Body of pancreas (tissue), 4 donors: ENCODE measurements at regions not wholly inside any gene's neighbourhood (a gene's known extent, or its start where the extent isn't known, plus 50 kb on each side); places are given as distances from the start of the nearest gene placed in this dataset.

ENCODE experiments used
- CTCF ChIP-seq, 7 experiments: fragments of 450-650 bp in 4 of 7; fragments of 200-600 bp in 3 of 7; sonication (generic) in 3 of 7; IDR thresholded peaks; one replicate each; pipeline ENCODE4 v1.5.1; 2016 to 2019; ENCODE audit warnings: antibody characterized with exemption in 7 of 7
- POLR2A ChIP-seq, 3 donors: fragments of 450-650 bp; IDR thresholded peaks; one replicate each; pipeline ENCODE4 v1.6.1; 2016; ENCODE audit warnings: antibody characterized with exemption in 3 of 3, mild to moderate bottlenecking in 2 of 3

- TF ChIP-seq CTCF (IDR thresholded peaks at IDR 0.05) (no peak), POLR2A (IDR thresholded peaks at IDR 0.05) (no peak)
These were observed 161.0 kb upstream of the NLRP1 start for GRCh38 chr17:5745111-5745813.
